ENCODE measurements at regions not wholly inside any gene's neighbourhood (a gene's known extent, or its start where the extent isn't known, plus 50 kb on each side); places are given as distances from the start of the nearest gene placed in this dataset.

- TF ChIP-seq, protein P1, sequence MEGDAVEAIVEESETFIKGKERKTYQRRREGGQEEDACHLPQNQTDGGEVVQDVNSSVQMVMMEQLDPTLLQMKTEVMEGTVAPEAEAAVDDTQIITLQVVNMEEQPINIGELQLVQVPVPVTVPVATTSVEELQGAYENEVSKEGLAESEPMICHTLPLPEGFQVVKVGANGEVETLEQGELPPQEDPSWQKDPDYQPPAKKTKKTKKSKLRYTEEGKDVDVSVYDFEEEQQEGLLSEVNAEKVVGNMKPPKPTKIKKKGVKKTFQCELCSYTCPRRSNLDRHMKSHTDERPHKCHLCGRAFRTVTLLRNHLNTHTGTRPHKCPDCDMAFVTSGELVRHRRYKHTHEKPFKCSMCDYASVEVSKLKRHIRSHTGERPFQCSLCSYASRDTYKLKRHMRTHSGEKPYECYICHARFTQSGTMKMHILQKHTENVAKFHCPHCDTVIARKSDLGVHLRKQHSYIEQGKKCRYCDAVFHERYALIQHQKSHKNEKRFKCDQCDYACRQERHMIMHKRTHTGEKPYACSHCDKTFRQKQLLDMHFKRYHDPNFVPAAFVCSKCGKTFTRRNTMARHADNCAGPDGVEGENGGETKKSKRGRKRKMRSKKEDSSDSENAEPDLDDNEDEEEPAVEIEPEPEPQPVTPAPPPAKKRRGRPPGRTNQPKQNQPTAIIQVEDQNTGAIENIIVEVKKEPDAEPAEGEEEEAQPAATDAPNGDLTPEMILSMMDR (conservative IDR thresholded peaks at IDR 0.05), result no peak
- no peak for TF ChIP-seq ZFX (IDR thresholded peaks at IDR 0.05)
These were observed 376.1 kb downstream of the IRS1 start for GRCh38 chr2:226423498-226423960.
